GM06990 (cell line): ENCODE measurements at regions not wholly inside any gene's neighbourhood (a gene's known extent, or its start where the extent isn't known, plus 50 kb on each side); places are given as distances from the start of the nearest gene placed in this dataset.

ENCODE experiments used
- DNase-seq: peaks from one replicate; pipeline ENCODE4 v3.0.0-alpha.2; 2011; ENCODE audit not compliant: insufficient read length; ENCODE audit errors: extremely low read depth
- H3K27me3 ChIP-seq: replicated peaks from 2 replicates; pipeline ENCODE4 v1.6.0; 2011; ENCODE audit warnings: low read length; ENCODE audit not compliant: control insufficient read depth, insufficient read depth
- H3K36me3 ChIP-seq: 2 replicates; pipeline ENCODE4 v1.5.1; 2011; ENCODE audit warnings: low read length; ENCODE audit not compliant: control insufficient read depth, insufficient read depth
- H3K4me3 ChIP-seq: replicated peaks from 2 replicates; pipeline ENCODE4 v1.5.1; 2011; ENCODE audit warnings: low read depth, mild to moderate bottlenecking, control low read depth, low read length
- CTCF ChIP-seq: IDR thresholded peaks from 2 replicates; pipeline ENCODE4 v1.5.1; 2011; ENCODE audit warnings: low read length, control low read depth, mild to moderate bottlenecking, inconsistent platforms; ENCODE audit not compliant: insufficient read depth, poor library complexity, severe bottlenecking

- H3K27me3 ChIP-seq = no peaks in the 10 kb centered on the region
- no peak for TF ChIP-seq CTCF
- DNase-seq = no peak
- H3K4me3 ChIP-seq = no peak overlapping the region
- H3K36me3 ChIP-seq = no peaks in the 10 kb centered on the region
These were observed 234.6 kb downstream of the POSTN start for GRCh38 chr13:37364007-37364406.

- no peaks in the 10 kb centered on the region for H3K27me3 ChIP-seq
- DNase-seq = no peak
- H3K4me3 ChIP-seq = no peak overlapping the region
- no peaks in the 10 kb centered on the region for H3K36me3 ChIP-seq
- no peak for TF ChIP-seq CTCF
These were observed 237.0 kb downstream of the POSTN start for GRCh38 chr13:37361608-37362007.

- Histone ChIP-seq H3K4me3 (no peak overlapping the region), H3K36me3 (no peaks in the 10 kb centered on the region), H3K27me3 (no peaks in the 10 kb centered on the region)
- DNase-seq = no peak
- no peak for TF ChIP-seq CTCF
These were observed 238.0 kb downstream of the POSTN start for GRCh38 chr13:37360556-37360955.

- no peak for TF ChIP-seq CTCF
- H3K36me3 ChIP-seq = no peaks in the 10 kb centered on the region
- no peak for DNase-seq
- no peak overlapping the region for H3K4me3 ChIP-seq
- no peaks in the 10 kb centered on the region for H3K27me3 ChIP-seq
These were observed 241.0 kb downstream of the POSTN start for GRCh38 chr13:37357548-37357947.

GRCh38 chr13:37353911-37354310 lies 244.7 kb downstream of the POSTN start:
- Histone ChIP-seq H3K27me3 (no peaks in the 10 kb centered on the region), H3K36me3 (no peaks in the 10 kb centered on the region), H3K4me3 (no peak overlapping the region)
- no peak for DNase-seq
- no peak for TF ChIP-seq CTCF

- H3K36me3 ChIP-seq = no peaks in the 10 kb centered on the region
- H3K27me3 ChIP-seq = no peaks in the 10 kb centered on the region
- no peak for DNase-seq
- TF ChIP-seq CTCF = no peak
- H3K4me3 ChIP-seq = no peak overlapping the region
These were observed 245.7 kb upstream of the CSNK1A1L start for GRCh38 chr13:37351211-37351610.
